ENCODE measurements at regions not wholly inside any gene's neighbourhood (a gene's known extent, or its start where the extent isn't known, plus 50 kb on each side); places are given as distances from the start of the nearest gene placed in this dataset.
A peak's percentile ranks its signal among the peaks of the same experiment; 100 is the strongest.

DNA sequence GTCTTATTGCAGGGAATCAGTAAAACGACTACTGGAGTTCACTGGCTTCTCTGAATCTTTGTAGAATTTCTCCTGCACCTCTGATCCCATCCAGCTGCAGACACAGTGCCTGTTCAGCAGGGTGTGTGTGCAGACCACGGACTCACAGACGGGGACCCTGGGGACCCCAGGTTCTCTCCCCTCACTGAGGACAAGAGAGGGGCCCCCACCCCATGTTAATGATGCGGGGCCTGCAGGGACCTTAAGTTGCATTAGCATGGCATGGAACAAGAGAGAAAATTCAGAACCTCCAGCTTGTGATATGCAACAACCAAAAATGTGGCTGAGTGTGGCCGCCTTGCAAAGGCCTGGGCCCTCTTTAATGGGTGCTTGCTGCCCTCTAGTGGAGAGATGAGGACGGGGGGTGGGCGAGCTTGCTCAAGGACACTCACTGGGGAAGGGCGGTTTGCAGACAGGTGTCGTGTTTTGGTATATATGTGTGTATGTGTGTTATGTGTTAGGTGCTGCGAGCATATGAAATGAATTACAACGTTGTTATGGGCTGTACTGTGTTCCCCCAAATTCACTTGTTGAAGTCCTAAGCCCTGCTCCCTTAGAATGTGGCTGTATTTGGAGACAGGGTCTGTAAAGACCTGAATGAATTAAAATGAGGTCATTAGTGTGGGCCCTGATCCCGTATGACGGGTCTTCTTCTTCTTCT is 84.4 kb upstream of the SEPTIN5 start:
- Histone ChIP-seq H3K4me3 (no peak overlapping the region), H3K4me1 (peaks cover 5% of the 10 kb centered on the region), H3K27ac (no peak overlapping the region), H3K9me3 (no peaks in the 10 kb centered on the region), H3K27me3 (no peaks in the 10 kb centered on the region), H3K36me3 (no peaks in the 10 kb centered on the region)
- DNase-seq: peak; percentile 85
- ATAC-seq: peak; percentile 94
- TF ChIP-seq, protein P1, sequence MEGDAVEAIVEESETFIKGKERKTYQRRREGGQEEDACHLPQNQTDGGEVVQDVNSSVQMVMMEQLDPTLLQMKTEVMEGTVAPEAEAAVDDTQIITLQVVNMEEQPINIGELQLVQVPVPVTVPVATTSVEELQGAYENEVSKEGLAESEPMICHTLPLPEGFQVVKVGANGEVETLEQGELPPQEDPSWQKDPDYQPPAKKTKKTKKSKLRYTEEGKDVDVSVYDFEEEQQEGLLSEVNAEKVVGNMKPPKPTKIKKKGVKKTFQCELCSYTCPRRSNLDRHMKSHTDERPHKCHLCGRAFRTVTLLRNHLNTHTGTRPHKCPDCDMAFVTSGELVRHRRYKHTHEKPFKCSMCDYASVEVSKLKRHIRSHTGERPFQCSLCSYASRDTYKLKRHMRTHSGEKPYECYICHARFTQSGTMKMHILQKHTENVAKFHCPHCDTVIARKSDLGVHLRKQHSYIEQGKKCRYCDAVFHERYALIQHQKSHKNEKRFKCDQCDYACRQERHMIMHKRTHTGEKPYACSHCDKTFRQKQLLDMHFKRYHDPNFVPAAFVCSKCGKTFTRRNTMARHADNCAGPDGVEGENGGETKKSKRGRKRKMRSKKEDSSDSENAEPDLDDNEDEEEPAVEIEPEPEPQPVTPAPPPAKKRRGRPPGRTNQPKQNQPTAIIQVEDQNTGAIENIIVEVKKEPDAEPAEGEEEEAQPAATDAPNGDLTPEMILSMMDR (IDR thresholded peaks at IDR 0.05): peak; percentile 93
- intact Hi-C loops (cut with DNase I): no loop called here

DNA sequence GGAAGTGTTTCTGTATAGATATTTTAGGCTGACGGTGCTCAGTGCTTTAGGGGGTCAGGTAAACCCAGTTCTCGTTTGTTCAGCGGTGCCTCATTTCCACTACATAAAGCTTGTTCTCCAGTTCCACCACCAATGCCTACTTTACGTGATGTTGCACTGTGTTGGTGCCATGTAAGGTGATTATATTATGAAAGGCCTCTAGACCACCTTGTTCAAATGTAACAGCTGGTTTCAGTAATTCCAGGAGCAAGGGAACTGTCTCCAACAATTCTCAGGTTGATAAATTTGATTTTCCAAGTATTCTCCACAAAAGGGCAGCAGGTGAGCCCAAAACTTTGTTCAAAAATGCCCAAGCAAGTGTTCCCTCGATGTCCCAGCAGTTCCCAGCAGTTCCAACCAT is 83.7 kb upstream of the SEPTIN5 start:
- Histone ChIP-seq H3K4me3 (no peak overlapping the region), H3K9me3 (no peaks in the 10 kb centered on the region), H3K36me3 (no peaks in the 10 kb centered on the region), H3K27me3 (no peaks in the 10 kb centered on the region), H3K4me1 (peaks cover 5% of the 10 kb centered on the region), H3K27ac (no peak overlapping the region)
- intact Hi-C loops (cut with DNase I): no loop called here
- ATAC-seq: no peak
- DNase-seq: no peak
- TF ChIP-seq, protein P1 (IDR thresholded peaks at IDR 0.05): no peak

DNA sequence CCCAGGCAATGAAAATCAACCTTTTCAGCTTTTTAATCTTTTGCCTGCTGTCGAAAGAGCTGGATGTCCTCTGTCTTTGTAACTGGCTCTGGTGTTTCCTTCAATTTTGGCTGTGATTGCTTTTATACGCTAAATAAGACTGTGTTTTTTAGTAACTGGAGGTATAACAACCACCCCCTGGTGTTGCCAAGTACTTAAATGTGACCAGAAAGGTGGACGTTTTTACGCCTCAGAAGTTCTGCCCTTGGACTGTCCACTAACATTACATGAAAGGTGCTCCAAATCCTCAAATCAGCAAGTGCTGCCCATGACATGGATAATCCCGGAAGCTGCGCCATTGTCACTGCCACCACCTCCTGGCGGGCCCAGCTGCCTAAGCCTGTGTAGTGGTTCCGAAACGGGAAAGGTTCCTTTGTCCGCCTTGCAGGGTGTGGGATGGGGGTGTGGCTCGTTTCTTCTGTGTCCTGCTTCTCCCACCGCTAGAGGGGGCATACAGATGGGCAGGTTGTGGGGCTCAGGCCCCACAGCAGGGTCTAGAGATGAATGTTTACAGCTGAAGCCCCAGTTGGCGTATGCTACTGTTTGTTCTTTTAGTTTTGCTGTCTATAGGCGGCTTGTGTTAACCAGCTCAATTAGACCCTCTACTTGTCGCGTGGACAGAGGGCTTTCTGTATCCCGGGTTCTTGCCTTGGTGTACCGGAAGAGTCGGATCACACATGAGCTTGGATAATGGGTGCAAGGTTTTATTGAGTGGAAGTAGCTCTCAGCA is 82.2 kb upstream of the SEPTIN5 start:
- Histone ChIP-seq H3K4me1 (peaks cover 5% of the 10 kb centered on the region), H3K27ac (no peak overlapping the region), H3K27me3 (no peaks in the 10 kb centered on the region), H3K4me3 (no peak overlapping the region), H3K9me3 (no peaks in the 10 kb centered on the region), H3K36me3 (no peaks in the 10 kb centered on the region)
- ATAC-seq (peak; percentile 22), DNase-seq (no peak)
- TF ChIP-seq, protein P1 (IDR thresholded peaks at IDR 0.05): peak; percentile 29
- intact Hi-C loops (cut with DNase I): no loop called here

DNA sequence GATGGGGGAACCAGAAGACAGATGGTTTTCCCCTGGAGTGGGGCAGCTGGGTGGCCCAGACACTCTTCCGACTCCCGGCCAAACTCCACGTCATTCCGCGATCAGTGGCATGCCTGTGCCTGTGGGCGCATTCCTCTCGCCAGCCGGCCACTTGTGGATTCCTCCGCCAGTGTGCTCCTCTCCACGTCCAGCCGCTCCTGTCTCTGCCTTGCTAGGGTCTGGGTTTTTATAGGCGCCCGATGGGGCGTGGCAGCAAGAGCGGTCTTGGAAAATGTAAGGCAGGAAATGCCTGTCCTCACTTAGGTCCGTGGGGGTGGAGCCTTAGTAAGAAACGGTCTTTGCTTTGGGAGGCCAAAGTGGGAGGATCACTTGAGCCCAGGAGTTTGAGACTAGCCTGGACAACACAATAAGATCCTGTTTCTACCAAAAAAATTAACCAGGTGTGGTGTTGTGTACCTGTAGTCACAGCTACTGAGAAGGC is 81.6 kb upstream of the SEPTIN5 start:
- Histone ChIP-seq H3K4me1 (peaks cover 5% of the 10 kb centered on the region), H3K9me3 (no peaks in the 10 kb centered on the region), H3K4me3 (no peak overlapping the region), H3K27me3 (no peaks in the 10 kb centered on the region), H3K36me3 (no peaks in the 10 kb centered on the region), H3K27ac (no peak overlapping the region)
- TF ChIP-seq, protein P1 (IDR thresholded peaks at IDR 0.05): no peak
- DNase-seq: no peak
- no peak for ATAC-seq
- intact Hi-C loops (cut with DNase I): no loop called here

DNA sequence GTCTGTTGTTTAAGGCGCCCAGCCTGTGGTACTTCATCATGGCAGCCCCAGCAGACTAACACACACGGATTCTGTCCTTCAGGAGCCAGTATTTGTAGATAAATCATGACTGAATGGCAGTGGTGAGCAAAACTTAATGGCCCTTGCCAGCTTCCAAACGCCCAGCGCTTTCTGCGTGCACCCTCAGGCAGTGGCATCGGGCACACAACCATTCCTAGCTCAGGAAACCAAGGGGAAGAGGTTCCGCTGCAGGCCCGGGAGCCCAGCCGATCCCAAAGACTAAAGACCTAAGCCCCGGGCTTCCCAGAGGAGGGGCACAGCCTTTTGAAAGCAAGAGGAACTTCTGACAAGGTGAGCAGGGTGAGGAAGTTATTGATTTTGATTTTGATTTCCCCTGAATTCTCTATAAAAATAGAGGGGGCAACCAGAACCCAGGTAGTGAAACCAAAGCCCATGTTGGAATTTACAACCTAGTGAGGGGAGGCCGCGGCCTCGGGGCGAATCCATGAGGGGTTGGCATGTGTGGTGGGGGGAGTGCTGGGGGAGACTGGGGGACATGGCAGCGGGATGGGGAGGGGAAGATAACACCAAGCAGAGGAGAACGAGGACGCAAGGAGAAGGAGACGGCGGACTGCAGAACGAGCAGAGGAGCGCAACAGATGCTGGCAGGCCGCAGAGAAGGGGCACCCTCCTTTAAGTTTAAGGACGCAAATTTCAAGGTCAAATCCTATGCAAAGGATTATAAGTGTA is 79.9 kb upstream of the SEPTIN5 start:
- intact Hi-C loops (cut with DNase I): no loop called here
- ATAC-seq (no peak), DNase-seq (no peak)
- Histone ChIP-seq H3K9me3 (no peaks in the 10 kb centered on the region), H3K27me3 (no peaks in the 10 kb centered on the region), H3K4me3 (no peak overlapping the region), H3K4me1 (peaks cover 4% of the 10 kb centered on the region), H3K36me3 (no peaks in the 10 kb centered on the region), H3K27ac (no peak overlapping the region)
- TF ChIP-seq, protein P1 (IDR thresholded peaks at IDR 0.05): no peak
